C4-2B (cell line): ENCODE measurements at regions not wholly inside any gene's neighbourhood (a gene's known extent, or its start where the extent isn't known, plus 50 kb on each side); places are given as distances from the start of the nearest gene placed in this dataset.
"Not testable (repeated sequence)": the region's sequence is repeated elsewhere in the genome, so short reads cannot be mapped to it uniquely, and the experiment has no call there.

ENCODE experiments used
- H3K27ac ChIP-seq: fragments of 450-650 bp; 2 replicates; pipeline ENCODE4 v1.5.1; 2017
- CTCF ChIP-seq: fragments of 450-650 bp; conservative IDR thresholded peaks from 2 replicates; pipeline ENCODE4 v1.5.1; 2017; ENCODE audit warnings: mild to moderate bottlenecking
- ZFX ChIP-seq: fragments of 450-650 bp; IDR thresholded peaks from 2 replicates; pipeline ENCODE4 v1.6.1; 2017

- H3K27ac ChIP-seq = no peak overlapping the region
- TF ChIP-seq ZFX = no peak
- no peak for TF ChIP-seq CTCF
Observed at GRCh38 chr4:112036886-112037285, 108.4 kb upstream of the FAM241A start.

GRCh38 chr4:112038861-112039260 is 106.4 kb upstream of the FAM241A start:
- H3K27ac ChIP-seq = no peak overlapping the region
- TF ChIP-seq CTCF (no peak), ZFX (no peak)

- not testable (repeated sequence) for H3K27ac ChIP-seq
Observed at GRCh38 chr4:112049119-112049518, 96.1 kb upstream of the FAM241A start.

- H3K27ac ChIP-seq = no peak overlapping the region
- TF ChIP-seq CTCF (no peak), ZFX (no peak)
Observed at GRCh38 chr4:112053825-112054350, 91.4 kb upstream of the FAM241A start.

GRCh38 chr4:112055100-112055499 is 90.2 kb upstream of the FAM241A start:
- no peak for TF ChIP-seq ZFX
- TF ChIP-seq CTCF = no peak
- H3K27ac ChIP-seq = no peak overlapping the region

GRCh38 chr4:112057470-112057869 is 87.8 kb upstream of the FAM241A start:
- no peak overlapping the region for H3K27ac ChIP-seq
- no peak for TF ChIP-seq ZFX
- no peak for TF ChIP-seq CTCF

- TF ChIP-seq ZFX (no peak), CTCF (no peak)
Observed at GRCh38 chr4:112058433-112058832, 86.8 kb upstream of the FAM241A start.

GRCh38 chr4:112060212-112060611 is 85.0 kb upstream of the FAM241A start:
- TF ChIP-seq CTCF = peak; percentile 49
- no peak for TF ChIP-seq ZFX
- H3K27ac ChIP-seq = no peak overlapping the region

More at GRCh38 chr4:112058433-112058832, 86.8 kb upstream of the FAM241A start:
- H3K27ac ChIP-seq = no peak overlapping the region
